ENCODE measurements at regions not wholly inside any gene's neighbourhood (a gene's known extent, or its start where the extent isn't known, plus 50 kb on each side); places are given as distances from the start of the nearest gene placed in this dataset.
"Not testable (repeated sequence)": the region's sequence is repeated elsewhere in the genome, so short reads cannot be mapped to it uniquely, and the experiment has no call there.

GRCh38 chr1:14260480-14260879 lies 338.0 kb upstream of the KAZN start:
- no peak for DNase-seq (ENCODE audit: low read depth)

GRCh38 chr1:14261395-14261794 lies 337.1 kb upstream of the KAZN start:
- DNase-seq (ENCODE audit: low read depth), result no peak

GRCh38 chr1:14262637-14263036 lies 335.8 kb upstream of the KAZN start:
- DNase-seq (ENCODE audit: low read depth), result no peak

- no peak for DNase-seq (ENCODE audit: low read depth)
These were observed 335.3 kb upstream of the KAZN start for GRCh38 chr1:14263225-14263624.

- no peak for DNase-seq (ENCODE audit: low read depth)
These were observed 334.8 kb upstream of the KAZN start for GRCh38 chr1:14263671-14264070.

- no peak for DNase-seq (ENCODE audit: low read depth)
These were observed 333.0 kb upstream of the KAZN start for GRCh38 chr1:14265495-14265894.

GRCh38 chr1:14267991-14268390 lies 330.5 kb upstream of the KAZN start:
- DNase-seq (ENCODE audit: low read depth), result no peak

- no peak for DNase-seq (ENCODE audit: low read depth)
These were observed 327.7 kb upstream of the KAZN start for GRCh38 chr1:14270821-14271220.

GRCh38 chr1:14273811-14274210 lies 324.7 kb upstream of the KAZN start:
- no peak for DNase-seq (ENCODE audit: low read depth)

- DNase-seq (ENCODE audit: low read depth), result not testable (repeated sequence)
These were observed 318.6 kb upstream of the KAZN start for GRCh38 chr1:14279891-14280290.

GRCh38 chr1:14280909-14281308 lies 317.6 kb upstream of the KAZN start:
- DNase-seq (ENCODE audit: low read depth), result no peak

GRCh38 chr1:14281412-14281811 lies 317.1 kb upstream of the KAZN start:
- DNase-seq (ENCODE audit: low read depth), result no peak

- DNase-seq (ENCODE audit: low read depth), result no peak
These were observed 315.8 kb upstream of the KAZN start for GRCh38 chr1:14282707-14283106.

GRCh38 chr1:14285238-14285637 lies 313.2 kb upstream of the KAZN start:
- DNase-seq (ENCODE audit: low read depth), result no peak

- DNase-seq (ENCODE audit: low read depth), result not testable (repeated sequence)
These were observed 307.3 kb upstream of the KAZN start for GRCh38 chr1:14291182-14291581.

GRCh38 chr1:14292520-14292919 lies 306.0 kb upstream of the KAZN start:
- no peak for DNase-seq (ENCODE audit: low read depth)

GRCh38 chr1:14294006-14294405 lies 304.5 kb upstream of the KAZN start:
- no peak for DNase-seq (ENCODE audit: low read depth)

- DNase-seq (ENCODE audit: low read depth), result no peak
These were observed 303.5 kb upstream of the KAZN start for GRCh38 chr1:14294860-14295536.

GRCh38 chr1:14296795-14297194 lies 301.7 kb upstream of the KAZN start:
- DNase-seq (ENCODE audit: low read depth), result no peak

- no peak for DNase-seq (ENCODE audit: low read depth)
These were observed 301.1 kb upstream of the KAZN start for GRCh38 chr1:14297356-14297755.

- DNase-seq (ENCODE audit: low read depth), result no peak
These were observed 299.7 kb upstream of the KAZN start for GRCh38 chr1:14298806-14299205.

- no peak for DNase-seq (ENCODE audit: low read depth)
These were observed 297.3 kb upstream of the KAZN start for GRCh38 chr1:14300991-14301703.

GRCh38 chr1:14301704-14302024 lies 296.8 kb upstream of the KAZN start:
- no peak for DNase-seq (ENCODE audit: low read depth)

- no peak for DNase-seq (ENCODE audit: low read depth)
These were observed 296.5 kb upstream of the KAZN start for GRCh38 chr1:14302025-14302424.
